Gastroesophageal sphincter (tissue), 3 donors: ENCODE measurements at regions not wholly inside any gene's neighbourhood (a gene's known extent, or its start where the extent isn't known, plus 50 kb on each side); places are given as distances from the start of the nearest gene placed in this dataset.

Experiments
- EP300 ChIP-seq: sonication (generic); formaldehyde crosslinking; IDR thresholded peaks from one replicate; pipeline ENCODE4 v1.6.1; 2017; ENCODE audit warnings: antibody characterized with exemption, mild to moderate bottlenecking
- POLR2A ChIP-seq, 2 donors: fragments of 450-650 bp; IDR thresholded peaks; one replicate each; pipeline ENCODE4 v1.6.1; 2017; ENCODE audit warnings: antibody characterized with exemption in 2 of 2, mild to moderate bottlenecking in 2 of 2, moderate library complexity in 1 of 2
- POLR2AphosphoS5 ChIP-seq: sonication (generic); formaldehyde crosslinking; IDR thresholded peaks from one replicate; pipeline ENCODE4 v1.6.1; 2017; ENCODE audit warnings: antibody characterized with exemption
- TF ChIP-seq, protein P1 (sequence below), 4 experiments: fragments of 200-600 bp in 2 of 4; fragments of 450-650 bp in 2 of 4; sonication (generic) in 1 of 4; IDR thresholded peaks; one replicate each; pipeline ENCODE4 v1.5.1; 2017 to 2019; ENCODE audit warnings: antibody characterized with exemption in 4 of 4, mild to moderate bottlenecking in 2 of 4, moderate library complexity in 2 of 4

DNA sequence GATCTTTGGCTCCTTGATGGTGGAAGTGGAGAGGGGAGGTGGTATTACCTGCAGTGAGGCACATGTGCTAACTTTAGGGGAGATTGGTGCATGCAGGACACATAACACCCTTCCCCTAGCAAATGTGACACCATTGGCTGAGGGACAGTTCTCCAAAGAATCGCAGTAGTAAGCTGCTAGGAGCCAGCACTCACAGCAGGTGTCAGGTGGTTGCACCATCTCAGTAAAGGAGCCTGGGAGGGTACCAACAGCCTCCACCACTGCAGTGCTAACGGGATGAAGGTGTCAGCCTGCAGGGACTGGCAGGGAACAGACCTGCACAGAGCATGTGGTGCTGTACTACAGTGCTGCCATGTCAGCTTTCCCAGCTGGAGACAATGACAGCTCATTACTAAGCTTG is 127.3 kb upstream of the PIEZO2 start:
- TF ChIP-seq, protein P1, sequence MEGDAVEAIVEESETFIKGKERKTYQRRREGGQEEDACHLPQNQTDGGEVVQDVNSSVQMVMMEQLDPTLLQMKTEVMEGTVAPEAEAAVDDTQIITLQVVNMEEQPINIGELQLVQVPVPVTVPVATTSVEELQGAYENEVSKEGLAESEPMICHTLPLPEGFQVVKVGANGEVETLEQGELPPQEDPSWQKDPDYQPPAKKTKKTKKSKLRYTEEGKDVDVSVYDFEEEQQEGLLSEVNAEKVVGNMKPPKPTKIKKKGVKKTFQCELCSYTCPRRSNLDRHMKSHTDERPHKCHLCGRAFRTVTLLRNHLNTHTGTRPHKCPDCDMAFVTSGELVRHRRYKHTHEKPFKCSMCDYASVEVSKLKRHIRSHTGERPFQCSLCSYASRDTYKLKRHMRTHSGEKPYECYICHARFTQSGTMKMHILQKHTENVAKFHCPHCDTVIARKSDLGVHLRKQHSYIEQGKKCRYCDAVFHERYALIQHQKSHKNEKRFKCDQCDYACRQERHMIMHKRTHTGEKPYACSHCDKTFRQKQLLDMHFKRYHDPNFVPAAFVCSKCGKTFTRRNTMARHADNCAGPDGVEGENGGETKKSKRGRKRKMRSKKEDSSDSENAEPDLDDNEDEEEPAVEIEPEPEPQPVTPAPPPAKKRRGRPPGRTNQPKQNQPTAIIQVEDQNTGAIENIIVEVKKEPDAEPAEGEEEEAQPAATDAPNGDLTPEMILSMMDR (IDR thresholded peaks at IDR 0.05), result no peak
- TF ChIP-seq EP300 (no peak), POLR2A (IDR thresholded peaks at IDR 0.05) (no peak), POLR2AphosphoS5 (no peak)
